Immature natural killer cell (primary cell): ENCODE measurements at regions not wholly inside any gene's neighbourhood (a gene's known extent, or its start where the extent isn't known, plus 50 kb on each side); places are given as distances from the start of the nearest gene placed in this dataset.

ENCODE experiments used
- DNase-seq, 3 donors: peaks; one replicate each; pipeline ENCODE4 v3.0.0; 2022; ENCODE audit warnings: mixed read lengths in 1 of 3
- H3K27ac Mint-ChIP-seq, 6 donors: one replicate each; pipeline ENCODE4 v1.8.0; 2020; ENCODE audit warnings: mixed read lengths in 6 of 6, mild to moderate bottlenecking in 5 of 6, inconsistent platforms in 4 of 6, moderate library complexity in 3 of 6
- H3K27me3 Mint-ChIP-seq, 3 donors: one replicate each; pipeline ENCODE4 v1.8.0; 2020 to 2021; ENCODE audit warnings: low read depth in 3 of 3, mild to moderate bottlenecking in 3 of 3, mixed read lengths in 3 of 3, moderate library complexity in 3 of 3, inconsistent platforms in 1 of 3
- H3K36me3 Mint-ChIP-seq, 3 donors: one replicate each; pipeline ENCODE4 v1.8.0; 2020; ENCODE audit warnings: mixed read lengths in 3 of 3, inconsistent platforms in 2 of 3, mild to moderate bottlenecking in 2 of 3
- H3K4me1 Mint-ChIP-seq, 2 donors: one replicate each; pipeline ENCODE4 v1.8.0; 2020; ENCODE audit warnings: inconsistent platforms in 2 of 2, mild to moderate bottlenecking in 2 of 2, mixed read lengths in 2 of 2, moderate library complexity in 1 of 2
- H3K4me3 Mint-ChIP-seq, 5 donors: one replicate each; pipeline ENCODE4 v1.8.0; 2020; ENCODE audit warnings: mild to moderate bottlenecking in 5 of 5, mixed read lengths in 5 of 5, inconsistent platforms in 3 of 5, moderate library complexity in 3 of 5
- H3K9me3 Mint-ChIP-seq, 6 donors: one replicate each; pipeline ENCODE4 v1.8.0; 2020; ENCODE audit warnings: mild to moderate bottlenecking in 6 of 6, mixed read lengths in 6 of 6, inconsistent platforms in 4 of 6, moderate library complexity in 3 of 6

DNA sequence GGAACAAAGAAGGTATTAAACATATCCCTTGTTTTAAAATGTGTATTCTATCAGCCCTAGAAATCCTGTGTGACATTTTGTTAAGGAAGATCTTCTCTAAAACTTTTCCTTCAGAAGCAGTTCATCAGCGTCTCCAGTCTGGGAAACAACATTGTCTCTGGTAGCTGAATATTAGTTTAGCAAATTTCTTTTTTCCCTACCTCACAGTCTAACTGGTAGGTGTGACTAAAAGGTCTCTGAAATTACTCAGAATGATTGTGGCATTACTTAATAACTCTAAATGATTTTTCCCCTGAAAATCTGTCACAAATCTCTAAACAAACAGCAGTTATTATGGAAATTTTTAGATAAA lies 1044.8 kb downstream of the FLRT2 start:
- H3K27me3 Mint-ChIP-seq: no peaks in the 10 kb centered on the region
- DNase-seq: no peak
- H3K9me3 Mint-ChIP-seq: peaks cover 0 to 12% (median 6%) of the 10 kb centered on the region in 6 donors
- no peak overlapping the region for H3K27ac Mint-ChIP-seq
- H3K36me3 Mint-ChIP-seq: no peaks in the 10 kb centered on the region
- no peak overlapping the region for H3K4me3 Mint-ChIP-seq
- H3K4me1 Mint-ChIP-seq: no peaks in the 10 kb centered on the region

DNA sequence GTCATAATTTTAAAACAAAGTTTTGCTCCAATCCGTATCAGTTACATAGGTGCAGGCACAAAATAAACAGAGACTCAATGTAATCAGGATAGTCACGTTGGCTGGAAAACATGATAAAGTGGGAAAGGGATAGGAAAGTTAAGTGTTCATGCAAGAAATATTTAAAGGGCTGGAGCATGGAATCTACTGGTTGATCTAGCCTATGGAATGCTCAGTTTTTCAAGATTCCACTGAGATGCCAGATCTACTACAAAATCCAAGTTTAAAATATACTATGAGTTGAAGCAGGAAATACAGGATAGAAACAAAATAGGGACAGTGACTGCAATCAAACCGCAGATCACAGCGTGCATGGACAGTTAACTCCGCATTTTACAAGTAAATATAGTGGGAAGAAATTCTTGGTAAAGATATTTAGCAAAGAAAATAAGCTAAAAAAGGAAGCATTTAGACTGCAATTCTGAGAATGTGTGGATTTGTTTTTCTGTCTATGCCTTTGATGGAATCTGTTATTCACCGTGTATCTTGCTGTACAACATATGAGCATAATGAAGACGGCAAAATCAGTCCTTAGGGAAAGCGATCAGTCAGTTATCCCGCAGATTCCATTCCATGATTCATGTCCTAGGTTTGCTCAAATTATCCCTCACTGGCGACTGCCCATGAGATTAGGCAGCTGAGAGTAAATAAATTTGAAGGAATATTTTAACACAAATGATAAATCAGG lies 1044.3 kb downstream of the FLRT2 start:
- Mint-ChIP-seq H3K4me3 (no peak overlapping the region), H3K36me3 (no peaks in the 10 kb centered on the region), H3K27ac (no peak overlapping the region), H3K4me1 (no peaks in the 10 kb centered on the region), H3K9me3 (peaks cover 0 to 15% (median 6%) of the 10 kb centered on the region in 6 donors), H3K27me3 (no peaks in the 10 kb centered on the region)
- DNase-seq: no peak

DNA sequence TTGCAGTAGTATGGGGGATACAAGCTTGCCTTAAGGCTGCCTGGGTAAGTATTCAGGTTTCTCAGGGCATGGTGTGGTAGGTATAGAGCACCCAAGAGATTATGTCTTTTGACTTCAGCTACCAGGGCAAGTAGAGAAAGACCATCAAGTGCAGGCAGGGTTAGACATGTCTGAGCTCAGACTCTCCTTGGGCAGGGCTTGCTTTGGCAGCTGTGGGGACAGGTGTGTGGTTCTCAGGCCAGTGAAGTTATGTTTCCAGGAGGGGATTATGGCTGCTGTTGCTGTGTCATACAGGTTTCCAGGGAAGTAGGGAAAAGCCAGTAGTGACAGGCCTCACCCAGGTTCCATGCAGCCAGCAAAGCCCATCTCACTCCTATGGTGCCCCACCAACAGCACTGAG lies 1040.4 kb downstream of the FLRT2 start:
- no peak overlapping the region for H3K4me3 Mint-ChIP-seq
- no peaks in the 10 kb centered on the region for H3K27me3 Mint-ChIP-seq
- DNase-seq: no peak
- H3K9me3 Mint-ChIP-seq: peaks cover 0 to 15% (median 6%) of the 10 kb centered on the region in 6 donors
- no peak overlapping the region for H3K27ac Mint-ChIP-seq
- no peaks in the 10 kb centered on the region for H3K36me3 Mint-ChIP-seq
- no peaks in the 10 kb centered on the region for H3K4me1 Mint-ChIP-seq

DNA sequence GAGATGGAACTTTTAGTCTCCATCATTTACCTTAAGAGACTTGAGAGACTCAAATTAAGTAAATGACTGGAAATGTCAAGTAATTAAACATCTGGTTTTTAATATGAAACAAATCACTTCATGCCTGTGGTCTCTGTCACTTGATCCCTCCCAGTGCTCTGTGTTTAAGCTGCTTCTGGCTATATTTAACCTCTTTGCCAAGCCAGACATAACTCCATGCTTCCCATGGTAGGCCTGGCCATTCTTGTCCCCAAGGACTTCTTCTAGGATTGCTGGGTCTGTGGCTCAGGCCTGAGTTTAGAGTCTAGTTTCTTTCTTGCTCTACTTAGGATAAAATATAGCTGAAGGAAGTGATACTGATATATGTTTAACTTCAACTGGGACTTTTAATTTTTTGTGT lies 1013.6 kb downstream of the FLRT2 start:
- H3K4me3 Mint-ChIP-seq: no peak overlapping the region
- H3K9me3 Mint-ChIP-seq: no peaks in the 10 kb centered on the region
- H3K4me1 Mint-ChIP-seq: no peaks in the 10 kb centered on the region
- peaks cover 0 to 3% (median 0%) of the 10 kb centered on the region in 3 donors for H3K27me3 Mint-ChIP-seq
- no peak for DNase-seq
- no peak overlapping the region for H3K27ac Mint-ChIP-seq
- H3K36me3 Mint-ChIP-seq: peaks cover 0 to 4% (median 0%) of the 10 kb centered on the region in 3 donors

DNA sequence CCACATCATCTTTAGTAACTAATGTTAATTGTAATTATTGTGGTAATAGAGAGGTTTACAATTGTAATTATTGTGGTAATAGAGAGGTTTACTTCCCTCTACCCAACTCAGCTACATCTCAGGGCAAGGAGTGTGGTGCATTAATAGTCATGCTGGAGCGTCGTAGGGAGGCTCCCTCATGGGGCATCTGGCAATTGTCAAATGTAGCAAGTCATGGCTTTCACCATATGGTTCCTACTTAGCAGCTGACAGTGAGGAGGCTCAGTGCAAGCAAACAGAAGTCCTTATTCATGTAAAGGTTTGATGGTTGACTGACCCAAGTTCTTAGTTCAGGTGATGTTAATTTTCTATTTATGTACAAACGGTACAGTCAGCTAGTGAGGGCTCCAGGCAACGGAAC lies 1012.0 kb downstream of the FLRT2 start:
- no peak for DNase-seq
- Mint-ChIP-seq H3K4me1 (no peaks in the 10 kb centered on the region), H3K9me3 (no peaks in the 10 kb centered on the region), H3K36me3 (peaks cover 0 to 4% (median 0%) of the 10 kb centered on the region in 3 donors), H3K4me3 (no peak overlapping the region), H3K27ac (no peak overlapping the region), H3K27me3 (no peaks in the 10 kb centered on the region)

DNA sequence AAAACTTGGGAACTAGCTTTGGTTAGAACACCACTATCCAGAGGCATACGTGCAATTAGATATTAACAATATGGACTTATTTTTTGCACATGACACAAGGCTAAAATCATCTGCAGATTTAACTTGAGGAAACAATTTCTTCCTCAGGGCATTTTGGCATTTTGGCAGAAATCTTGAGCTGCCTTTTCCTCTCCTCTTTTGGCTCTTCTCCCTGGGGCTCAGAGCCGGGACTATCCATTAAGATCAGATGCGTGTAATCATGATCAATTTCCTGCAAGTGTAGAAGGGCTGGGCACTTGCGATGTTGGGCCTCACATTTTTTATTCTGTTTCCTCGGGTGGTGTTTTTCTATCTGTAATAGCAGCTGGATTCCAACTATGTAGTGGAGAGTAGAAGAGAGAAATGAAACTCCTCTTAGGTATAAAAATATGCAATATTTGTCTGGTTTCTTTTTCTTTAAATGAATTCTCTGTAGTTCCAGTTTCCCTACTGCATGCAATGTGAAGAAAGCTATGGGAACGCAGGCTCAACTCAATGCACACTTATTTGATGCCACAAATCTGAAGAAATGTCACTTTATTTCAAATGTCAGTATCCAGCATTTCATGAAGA lies 1010.8 kb downstream of the FLRT2 start:
- Mint-ChIP-seq H3K9me3 (peaks cover 0 to 2% (median 0%) of the 10 kb centered on the region in 6 donors), H3K4me3 (no peak overlapping the region), H3K27me3 (no peaks in the 10 kb centered on the region), H3K36me3 (peaks cover 0 to 3% (median 0%) of the 10 kb centered on the region in 3 donors), H3K27ac (no peak overlapping the region), H3K4me1 (no peaks in the 10 kb centered on the region)
- no peak for DNase-seq

DNA sequence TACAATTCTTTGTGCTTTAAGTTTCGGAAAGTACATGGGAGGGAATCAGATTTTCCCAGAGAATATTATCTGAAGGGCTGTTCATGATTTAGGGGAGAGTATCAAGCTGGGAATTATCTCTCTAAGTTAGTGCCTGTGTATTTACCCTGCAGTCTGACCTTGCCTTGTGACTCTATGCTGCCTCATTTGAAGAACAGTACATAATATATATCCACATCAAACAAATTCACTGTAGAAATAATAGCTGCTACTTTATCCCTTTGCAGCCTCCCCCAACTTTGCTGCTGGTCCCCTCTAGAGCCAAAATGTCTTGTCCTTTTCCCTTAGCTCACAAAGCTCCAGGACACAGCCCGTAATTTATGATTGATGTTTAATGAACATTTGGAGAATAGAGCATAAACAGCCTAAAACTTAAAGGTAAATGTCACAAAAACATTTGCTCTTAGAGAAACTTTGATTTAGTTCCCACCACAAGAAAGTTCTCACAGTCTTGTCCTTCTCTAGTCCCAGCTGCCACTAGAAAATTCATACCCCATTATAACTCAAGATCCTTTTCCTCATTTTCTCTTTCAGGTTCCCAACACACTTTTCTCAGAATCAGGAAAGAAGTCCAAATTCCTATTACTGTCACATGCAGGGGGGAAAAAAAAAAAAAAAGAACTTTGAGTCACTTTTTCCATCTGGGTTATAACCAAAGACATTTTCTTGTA lies 1009.6 kb downstream of the FLRT2 start:
- DNase-seq: no peak
- Mint-ChIP-seq H3K4me1 (peaks cover under 1 to 3% of the 10 kb centered on the region in 2 donors), H3K27me3 (no peaks in the 10 kb centered on the region), H3K9me3 (peaks cover 0 to 2% (median 0%) of the 10 kb centered on the region in 6 donors), H3K4me3 (no peak overlapping the region), H3K36me3 (no peaks in the 10 kb centered on the region), H3K27ac (no peak overlapping the region)

DNA sequence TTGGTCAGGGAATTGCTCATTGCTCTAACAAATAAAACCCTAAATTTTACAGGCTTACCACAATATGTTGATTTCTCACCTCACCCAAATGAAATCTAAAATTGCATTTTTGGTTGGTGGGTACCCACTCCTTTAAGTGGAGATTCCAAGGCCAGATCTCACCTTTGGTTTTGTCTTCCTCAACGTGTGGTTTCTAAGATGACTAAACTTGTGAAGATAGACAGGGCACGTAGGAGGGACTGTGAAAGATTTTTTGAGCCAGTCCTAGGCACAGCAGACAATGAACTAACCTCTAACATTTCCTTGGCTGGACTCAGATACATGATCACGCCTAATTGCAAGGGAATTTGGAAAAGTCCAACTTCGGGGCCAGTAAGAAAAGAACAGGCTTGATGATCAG lies 1003.9 kb downstream of the FLRT2 start:
- peak; percentile 40 to 51 (median 46) for DNase-seq
- Mint-ChIP-seq H3K4me1 (peaks cover 25 to 27% of the 10 kb centered on the region in 2 donors), H3K9me3 (peaks cover 0 to 5% (median 0%) of the 10 kb centered on the region in 6 donors), H3K4me3 (peak overlapping the region; percentile 52 to 79 (median 68)), H3K36me3 (peaks cover 0 to 6% (median 0%) of the 10 kb centered on the region in 3 donors), H3K27me3 (peaks cover 0 to 2% (median 0%) of the 10 kb centered on the region in 3 donors), H3K27ac (peak overlapping the region in 4 of 6 donors; percentile 6 to 73 (median 37))

DNA sequence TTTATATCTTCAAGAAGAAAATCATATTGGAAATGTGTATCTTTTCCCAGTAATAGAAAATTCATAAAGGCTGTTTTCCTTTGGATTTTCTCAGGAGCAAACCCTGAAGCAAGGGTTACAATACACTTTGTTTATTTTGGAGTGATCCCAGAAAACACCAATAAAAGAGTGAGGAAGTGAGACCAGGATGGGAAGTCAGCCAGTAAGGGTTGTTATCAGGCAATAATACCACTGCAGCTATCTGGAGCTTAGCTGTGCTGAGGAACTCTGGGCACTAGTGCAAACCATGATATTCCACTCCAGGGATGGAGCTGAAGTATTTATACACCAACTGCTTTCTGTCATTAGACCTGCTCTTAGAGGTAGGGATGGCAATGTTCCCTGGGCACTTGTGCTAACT lies 1002.3 kb downstream of the FLRT2 start:
- Mint-ChIP-seq H3K9me3 (peaks cover 0 to 5% (median 0%) of the 10 kb centered on the region in 6 donors), H3K27ac (peak overlapping the region in 2 of 6 donors; percentile 12 to 35), H3K4me3 (peak overlapping the region in 3 of 5 donors; percentile 9 to 31 (median 25)), H3K27me3 (peaks cover 0 to 2% (median 0%) of the 10 kb centered on the region in 3 donors), H3K36me3 (peaks cover 0 to 6% (median 0%) of the 10 kb centered on the region in 3 donors), H3K4me1 (peaks cover 25 to 27% of the 10 kb centered on the region in 2 donors)
- no peak for DNase-seq

DNA sequence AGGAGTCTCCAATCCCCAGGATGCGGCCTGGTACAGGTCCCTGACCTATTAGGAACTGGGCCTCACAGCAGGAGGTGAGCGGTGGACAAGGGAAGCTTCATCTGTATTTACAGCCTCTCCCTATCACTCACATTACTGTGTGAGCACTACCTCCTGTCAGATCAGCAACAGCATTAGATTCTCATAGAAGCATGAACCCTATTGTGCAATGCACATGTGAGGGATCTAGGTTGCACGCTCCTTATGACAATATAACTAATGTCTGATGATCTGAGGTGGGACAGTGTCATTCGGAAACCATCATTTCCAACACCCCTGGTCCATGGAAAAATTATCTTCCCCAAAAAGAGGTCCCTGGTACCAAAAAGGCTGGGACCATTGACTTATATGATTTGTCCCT lies 1000.5 kb downstream of the FLRT2 start:
- Mint-ChIP-seq H3K36me3 (peaks cover 0 to 6% (median 0%) of the 10 kb centered on the region in 3 donors), H3K4me1 (peaks cover 25 to 27% of the 10 kb centered on the region in 2 donors), H3K4me3 (no peak overlapping the region), H3K9me3 (peaks cover 0 to 5% (median 0%) of the 10 kb centered on the region in 6 donors), H3K27ac (no peak overlapping the region), H3K27me3 (peaks cover 0 to 2% (median 0%) of the 10 kb centered on the region in 3 donors)
- DNase-seq: no peak

DNA sequence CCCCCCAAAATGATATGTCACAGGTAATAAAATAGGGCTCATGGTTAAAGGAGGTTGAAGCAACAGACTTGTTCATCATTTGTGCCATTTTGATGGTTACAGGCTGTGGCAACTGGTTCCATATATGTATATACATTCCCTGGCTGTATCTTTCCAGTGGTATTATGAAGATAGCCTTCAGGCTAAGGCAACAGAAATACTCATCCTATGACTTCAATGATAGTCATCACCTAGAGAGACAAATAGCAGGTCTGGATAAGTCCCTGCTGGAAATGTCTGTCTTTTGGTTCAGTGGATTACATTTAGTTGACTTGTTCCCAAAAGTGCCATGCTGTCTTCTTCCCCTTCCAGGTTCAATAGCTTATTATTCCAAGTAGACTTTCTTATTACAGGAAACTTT lies 997.4 kb downstream of the FLRT2 start:
- H3K4me1 Mint-ChIP-seq: peaks cover 2% of the 10 kb centered on the region in 2 donors
- no peak for DNase-seq
- H3K36me3 Mint-ChIP-seq: peaks cover 0 to 6% (median 0%) of the 10 kb centered on the region in 3 donors
- H3K4me3 Mint-ChIP-seq: no peak overlapping the region
- H3K9me3 Mint-ChIP-seq: peaks cover 0 to under 1% (median 0%) of the 10 kb centered on the region in 6 donors
- no peak overlapping the region for H3K27ac Mint-ChIP-seq
- peaks cover 0 to 2% (median 0%) of the 10 kb centered on the region in 3 donors for H3K27me3 Mint-ChIP-seq

DNA sequence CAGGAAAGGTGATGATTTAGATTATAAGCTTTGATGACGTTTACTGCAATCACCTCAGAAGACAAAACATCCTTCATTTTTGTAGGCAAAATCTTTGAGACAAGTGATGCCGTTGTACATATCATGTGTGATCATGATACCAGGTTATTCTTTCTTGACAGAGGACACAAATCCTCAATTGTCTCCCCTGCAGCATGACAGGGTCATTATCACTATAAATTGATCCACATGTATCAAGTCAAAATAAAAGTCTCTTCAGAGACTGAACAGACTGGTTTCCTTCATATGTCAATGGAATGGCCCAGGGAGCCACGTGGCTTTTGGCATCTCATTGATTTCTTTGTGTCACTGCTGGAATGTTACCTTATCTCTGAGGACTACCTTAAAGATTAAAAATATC lies 995.7 kb downstream of the FLRT2 start:
- H3K36me3 Mint-ChIP-seq: no peaks in the 10 kb centered on the region
- no peak overlapping the region for H3K27ac Mint-ChIP-seq
- no peaks in the 10 kb centered on the region for H3K27me3 Mint-ChIP-seq
- no peak overlapping the region for H3K4me3 Mint-ChIP-seq
- no peaks in the 10 kb centered on the region for H3K9me3 Mint-ChIP-seq
- no peaks in the 10 kb centered on the region for H3K4me1 Mint-ChIP-seq
- DNase-seq: no peak

DNA sequence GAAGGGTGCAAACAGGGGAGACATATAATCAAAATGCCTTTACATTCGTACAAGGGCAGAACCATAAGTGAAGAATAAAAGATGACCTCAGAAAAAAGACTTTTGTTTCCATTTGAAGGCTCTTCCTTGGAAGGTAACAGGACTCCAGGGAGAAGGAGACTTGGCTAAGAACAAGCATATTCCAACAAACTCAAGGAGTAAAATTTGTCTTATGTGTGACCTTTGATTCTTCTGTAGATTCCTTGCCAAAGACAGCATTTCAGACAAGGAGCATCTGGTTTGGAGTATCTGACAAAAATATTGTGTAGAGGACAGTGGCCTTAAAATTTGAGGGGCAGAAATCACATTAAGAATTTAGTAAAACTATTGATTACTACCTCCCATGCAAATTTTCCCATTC lies 991.9 kb downstream of the FLRT2 start:
- no peaks in the 10 kb centered on the region for H3K36me3 Mint-ChIP-seq
- DNase-seq: no peak
- no peaks in the 10 kb centered on the region for H3K27me3 Mint-ChIP-seq
- no peaks in the 10 kb centered on the region for H3K9me3 Mint-ChIP-seq
- no peak overlapping the region for H3K4me3 Mint-ChIP-seq
- no peak overlapping the region for H3K27ac Mint-ChIP-seq
- H3K4me1 Mint-ChIP-seq: no peaks in the 10 kb centered on the region
